Activated CD4-positive, alpha-beta T cell treated with anti-CD3 and anti-CD28 coated beads, Interleukin-2, Interleukin-4, amounts not matched to agents 100 ng/mL and 50 ng/mL, durations not matched to agents 16 hours and 8 hours (primary cell): ENCODE measurements at regions not wholly inside any gene's neighbourhood (a gene's known extent, or its start where the extent isn't known, plus 50 kb on each side); places are given as distances from the start of the nearest gene placed in this dataset.
"Not testable (repeated sequence)": the region's sequence is repeated elsewhere in the genome, so short reads cannot be mapped to it uniquely, and the experiment has no call there.

Source experiments
- DNase-seq: peaks from one replicate; pipeline ENCODE4 v3.0.0-alpha.2; 2020; ENCODE audit warnings: low spot score

GRCh38 chr11:57047610-57048009 lies 58.9 kb downstream of the OR5AK2 start:
- no peak for DNase-seq

- no peak for DNase-seq
These were observed 61.0 kb downstream of the OR5AK2 start for GRCh38 chr11:57049749-57050148.

GRCh38 chr11:57054817-57055216 lies 66.1 kb downstream of the OR5AK2 start:
- no peak for DNase-seq

GRCh38 chr11:57055744-57056143 lies 67.0 kb downstream of the OR5AK2 start:
- DNase-seq, result no peak

- no peak for DNase-seq
These were observed 68.0 kb downstream of the OR5AK2 start for GRCh38 chr11:57056735-57057134.

GRCh38 chr11:57057561-57057960 lies 68.8 kb downstream of the OR5AK2 start:
- no peak for DNase-seq

- not testable (repeated sequence) for DNase-seq
These were observed 74.2 kb downstream of the OR5AK2 start for GRCh38 chr11:57062957-57063356.

GRCh38 chr11:57069942-57070341 lies 81.2 kb downstream of the OR5AK2 start:
- DNase-seq, result no peak

GRCh38 chr11:57071829-57072228 lies 83.1 kb downstream of the OR5AK2 start:
- no peak for DNase-seq

- DNase-seq, result no peak
These were observed 83.9 kb downstream of the OR5AK2 start for GRCh38 chr11:57072640-57073039.

GRCh38 chr11:57073128-57073527 lies 84.4 kb downstream of the OR5AK2 start:
- no peak for DNase-seq

GRCh38 chr11:57081356-57081755 lies 92.6 kb downstream of the OR5AK2 start:
- DNase-seq, result no peak

GRCh38 chr11:57082125-57082524 lies 93.4 kb downstream of the OR5AK2 start:
- no peak for DNase-seq

GRCh38 chr11:57083641-57084385 lies 95.1 kb downstream of the OR5AK2 start:
- DNase-seq, result no peak

GRCh38 chr11:57085611-57086010 lies 96.1 kb upstream of the LRRC55 start:
- no peak for DNase-seq

- DNase-seq, result no peak
These were observed 93.8 kb upstream of the LRRC55 start for GRCh38 chr11:57087991-57088390.

GRCh38 chr11:57092028-57092698 lies 89.6 kb upstream of the LRRC55 start:
- DNase-seq, result no peak

- DNase-seq, result no peak
These were observed 87.4 kb upstream of the LRRC55 start for GRCh38 chr11:57094181-57094935.

GRCh38 chr11:57095417-57095816 lies 86.3 kb upstream of the LRRC55 start:
- no peak for DNase-seq

GRCh38 chr11:57095896-57096295 lies 85.9 kb upstream of the LRRC55 start:
- no peak for DNase-seq

- DNase-seq, result no peak
These were observed 84.6 kb upstream of the LRRC55 start for GRCh38 chr11:57097149-57097548.

- DNase-seq, result no peak
These were observed 83.6 kb upstream of the LRRC55 start for GRCh38 chr11:57098191-57098590.
